ENCODE measurements at regions not wholly inside any gene's neighbourhood (a gene's known extent, or its start where the extent isn't known, plus 50 kb on each side); places are given as distances from the start of the nearest gene placed in this dataset.

- TF ChIP-seq RAD21 (IDR thresholded peaks at IDR 0.05; ENCODE audit: insufficient read depth, low read depth, low read length) (peak; percentile 69), USF1 (IDR thresholded peaks at IDR 0.05; ENCODE audit: borderline replicate concordance, extremely low read length, insufficient read depth, low read depth, low read length) (no peak), EED (IDR thresholded peaks at IDR 0.05; ENCODE audit: low read depth) (no peak)
- TF ChIP-seq, protein P1, sequence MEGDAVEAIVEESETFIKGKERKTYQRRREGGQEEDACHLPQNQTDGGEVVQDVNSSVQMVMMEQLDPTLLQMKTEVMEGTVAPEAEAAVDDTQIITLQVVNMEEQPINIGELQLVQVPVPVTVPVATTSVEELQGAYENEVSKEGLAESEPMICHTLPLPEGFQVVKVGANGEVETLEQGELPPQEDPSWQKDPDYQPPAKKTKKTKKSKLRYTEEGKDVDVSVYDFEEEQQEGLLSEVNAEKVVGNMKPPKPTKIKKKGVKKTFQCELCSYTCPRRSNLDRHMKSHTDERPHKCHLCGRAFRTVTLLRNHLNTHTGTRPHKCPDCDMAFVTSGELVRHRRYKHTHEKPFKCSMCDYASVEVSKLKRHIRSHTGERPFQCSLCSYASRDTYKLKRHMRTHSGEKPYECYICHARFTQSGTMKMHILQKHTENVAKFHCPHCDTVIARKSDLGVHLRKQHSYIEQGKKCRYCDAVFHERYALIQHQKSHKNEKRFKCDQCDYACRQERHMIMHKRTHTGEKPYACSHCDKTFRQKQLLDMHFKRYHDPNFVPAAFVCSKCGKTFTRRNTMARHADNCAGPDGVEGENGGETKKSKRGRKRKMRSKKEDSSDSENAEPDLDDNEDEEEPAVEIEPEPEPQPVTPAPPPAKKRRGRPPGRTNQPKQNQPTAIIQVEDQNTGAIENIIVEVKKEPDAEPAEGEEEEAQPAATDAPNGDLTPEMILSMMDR (IDR thresholded peaks at IDR 0.05 in 2 of 3, conservative IDR thresholded peaks at IDR 0.05 in 1 of 3; ENCODE audit: control insufficient read depth in 2 of 3, extremely low read depth in 1 of 3, insufficient read depth in 1 of 3, low read depth in 3 of 3, low read length in 3 of 3) = peak; percentile 38 to 55 (median 55); a peak in 5 of 6 replicates
- Histone ChIP-seq H3K4me2 (ENCODE audit: control insufficient read depth, insufficient read depth) (no peak overlapping the region), H3K4me3 (no peak overlapping the region), H4K20me1 (ENCODE audit: control insufficient read depth, insufficient read depth) (no peaks in the 10 kb centered on the region), H3K36me3 (ENCODE audit: control insufficient read depth in 2 of 2, insufficient read depth in 2 of 2, low read length in 1 of 2) (no peaks in the 10 kb centered on the region), H3K9ac (ENCODE audit: control insufficient read depth, insufficient read depth, low read length) (no peak overlapping the region), H2AFZ (ENCODE audit: control insufficient read depth, low read depth, low read length) (no peak overlapping the region), H3K4me1 (ENCODE audit: control insufficient read depth, insufficient read depth, low read length) (no peaks in the 10 kb centered on the region), H3K27ac (ENCODE audit: control insufficient read depth, insufficient read depth) (no peak overlapping the region), H3K79me2 (ENCODE audit: control insufficient read depth, insufficient read depth, low read length) (no peaks in the 10 kb centered on the region), H3K27me3 (replicated peaks in 1 of 2; ENCODE audit: control insufficient read depth in 2 of 2, insufficient read depth in 2 of 2, low read length in 1 of 2) (no peaks in the 10 kb centered on the region), H3K9me3 (replicated peaks; ENCODE audit: control insufficient read depth, insufficient read depth, low read length) (no peaks in the 10 kb centered on the region)
- no TSS peak for BruUV-seq (replicated peaks)
- FAIRE-seq (peak; percentile 44), DNase-seq (ENCODE audit: low read depth, low spot score) (no peak), ATAC-seq (peak; percentile 84)
- intact Hi-C loops (cut with micrococcal nuclease; ENCODE audit: unreplicated experiment) = loop anchor here (2.0 kb wide), 2 partner anchors 46 to 230 kb away; no protein-coding TSS in a partner anchor
- in situ Hi-C loops (cut with MboI) = no loop called here
- ChIA-PET CTCF (interaction anchor here (0.5 to 2.1 kb wide), 15 partner anchors 11 to 570 kb away, joined by 3 to 8 read pairs (median 4); no protein-coding TSS in a partner anchor), RAD21 (ENCODE audit: unreplicated experiment) (interaction anchor here (0.6 to 1.3 kb wide), 4 partner anchors 183 to 534 kb away, joined by 3 to 6 read pairs (median 4); no protein-coding TSS in a partner anchor), SMC1A (ENCODE audit: uncharacterized antibody, unreplicated experiment) (interaction anchor here (0.7 to 1.2 kb wide), 4 partner anchors 28 to 315 kb away, joined by 3 read pairs; no protein-coding TSS in a partner anchor), POLR2A (no interaction called here)
These were observed 76.0 kb downstream of the CHD9NB start for GRCh38 chr16:52976539-52977167.

All from GM12878 (cell line).